Epithelial cell of proximal tubule (primary cell): ENCODE measurements at regions not wholly inside any gene's neighbourhood (a gene's known extent, or its start where the extent isn't known, plus 50 kb on each side); places are given as distances from the start of the nearest gene placed in this dataset.
"Not testable (repeated sequence)": the region's sequence is repeated elsewhere in the genome, so short reads cannot be mapped to it uniquely, and the experiment has no call there.

Experiments
- DNase-seq: peaks from one replicate; pipeline ENCODE4 v3.0.0-alpha.2; 2011; ENCODE audit warnings: low read depth
- H3K4me3 ChIP-seq: 2 replicates; pipeline ENCODE4 v1.5.1; 2011; ENCODE audit warnings: low read depth, mild to moderate bottlenecking, low read length
- TF ChIP-seq, protein P1 (sequence below): conservative IDR thresholded peaks from 2 replicates; pipeline ENCODE4 v1.5.1; 2012; ENCODE audit warnings: low read depth, mild to moderate bottlenecking, low read length

DNA sequence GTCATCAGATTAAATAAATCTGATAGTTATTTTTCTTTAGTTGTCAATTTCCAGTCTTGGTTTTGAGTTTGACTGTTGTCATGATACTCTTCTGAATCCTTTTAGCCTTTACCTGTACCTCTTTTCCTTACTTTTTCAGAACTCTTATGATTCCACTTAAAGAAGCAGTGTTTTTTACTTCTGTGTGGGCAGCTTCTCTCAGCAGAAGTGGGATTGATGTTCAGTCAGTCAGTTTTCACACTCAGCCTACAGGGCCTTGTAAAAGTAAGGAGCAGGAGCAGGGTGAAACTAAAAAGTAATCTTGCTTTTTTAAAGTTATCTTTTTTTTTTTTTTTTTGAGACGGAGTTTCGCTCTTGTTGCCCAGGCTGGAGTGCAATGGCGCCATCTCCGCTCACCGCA is 75.1 kb downstream of the HAUS1 start:
- TF ChIP-seq, protein P1, sequence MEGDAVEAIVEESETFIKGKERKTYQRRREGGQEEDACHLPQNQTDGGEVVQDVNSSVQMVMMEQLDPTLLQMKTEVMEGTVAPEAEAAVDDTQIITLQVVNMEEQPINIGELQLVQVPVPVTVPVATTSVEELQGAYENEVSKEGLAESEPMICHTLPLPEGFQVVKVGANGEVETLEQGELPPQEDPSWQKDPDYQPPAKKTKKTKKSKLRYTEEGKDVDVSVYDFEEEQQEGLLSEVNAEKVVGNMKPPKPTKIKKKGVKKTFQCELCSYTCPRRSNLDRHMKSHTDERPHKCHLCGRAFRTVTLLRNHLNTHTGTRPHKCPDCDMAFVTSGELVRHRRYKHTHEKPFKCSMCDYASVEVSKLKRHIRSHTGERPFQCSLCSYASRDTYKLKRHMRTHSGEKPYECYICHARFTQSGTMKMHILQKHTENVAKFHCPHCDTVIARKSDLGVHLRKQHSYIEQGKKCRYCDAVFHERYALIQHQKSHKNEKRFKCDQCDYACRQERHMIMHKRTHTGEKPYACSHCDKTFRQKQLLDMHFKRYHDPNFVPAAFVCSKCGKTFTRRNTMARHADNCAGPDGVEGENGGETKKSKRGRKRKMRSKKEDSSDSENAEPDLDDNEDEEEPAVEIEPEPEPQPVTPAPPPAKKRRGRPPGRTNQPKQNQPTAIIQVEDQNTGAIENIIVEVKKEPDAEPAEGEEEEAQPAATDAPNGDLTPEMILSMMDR = no peak
- H3K4me3 ChIP-seq = no peak overlapping the region
- no peak for DNase-seq

DNA sequence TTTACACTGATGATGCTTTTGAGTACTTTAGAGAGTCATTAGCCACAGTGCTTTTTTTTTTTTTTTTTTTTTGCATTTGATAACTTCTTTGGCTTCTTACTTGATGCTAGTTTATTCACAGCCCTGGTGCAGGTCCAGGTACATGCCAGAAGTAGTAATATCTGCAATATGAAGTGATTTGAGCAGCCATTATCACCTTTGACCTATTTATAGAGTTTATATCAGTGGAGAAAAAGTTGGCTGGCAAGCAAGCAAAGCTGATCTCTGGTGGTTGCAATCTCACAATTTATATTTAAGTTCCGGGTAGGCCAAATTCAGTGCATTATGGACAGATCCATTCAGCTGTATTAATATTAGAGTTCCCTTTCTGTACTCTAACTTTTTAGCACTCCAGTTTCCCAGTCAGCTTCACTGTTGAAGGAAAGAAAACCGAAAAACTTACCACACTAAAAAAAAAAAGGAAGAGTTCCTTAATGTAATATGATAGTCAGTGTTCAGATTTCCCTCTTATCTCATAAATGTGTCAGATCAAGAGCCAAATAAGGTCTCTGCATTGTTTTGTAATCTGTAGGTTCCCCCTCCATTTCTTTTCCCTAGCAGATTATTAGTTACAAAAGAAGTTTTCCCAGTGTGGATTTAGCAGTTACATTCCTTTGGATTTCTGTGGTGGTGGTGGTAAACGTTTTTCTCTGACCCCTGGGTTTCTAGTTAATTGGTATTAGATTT is 78.6 kb downstream of the HAUS1 start:
- TF ChIP-seq, protein P1 = no peak
- no peak overlapping the region for H3K4me3 ChIP-seq
- no peak for DNase-seq

GRCh38 chr18:46184296-46184695 is 80.1 kb downstream of the HAUS1 start:
- not testable (repeated sequence) for DNase-seq, H3K4me3 ChIP-seq

GRCh38 chr18:46184727-46185126 is 80.5 kb downstream of the HAUS1 start:
- no peak overlapping the region for H3K4me3 ChIP-seq
- no peak for DNase-seq
- TF ChIP-seq, protein P1 = no peak

DNA sequence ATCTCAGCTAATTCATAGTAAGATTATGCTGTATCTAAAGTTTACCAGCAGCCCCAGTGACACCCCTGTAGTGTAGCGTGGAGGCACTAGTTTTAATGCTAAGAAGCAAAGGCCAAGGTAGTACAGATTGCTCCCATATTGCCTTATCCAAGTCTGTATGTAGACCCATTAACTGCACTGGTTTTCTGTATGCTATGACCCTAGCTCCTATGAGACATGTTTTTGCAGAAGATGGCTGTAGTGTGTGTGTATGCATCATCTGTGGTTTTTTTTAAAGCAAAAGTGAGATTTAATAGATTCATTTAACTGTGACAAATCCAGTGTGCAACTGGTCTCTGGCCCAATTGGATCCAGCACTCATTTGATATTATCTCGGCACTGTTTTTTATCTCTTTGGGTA is 86.5 kb downstream of the HAUS1 start:
- TF ChIP-seq, protein P1 = no peak
- H3K4me3 ChIP-seq = no peak overlapping the region
- DNase-seq = no peak

GRCh38 chr18:46196627-46197243 is 92.5 kb downstream of the HAUS1 start:
- TF ChIP-seq, protein P1 = no peak
- no peak overlapping the region for H3K4me3 ChIP-seq
- DNase-seq = no peak

GRCh38 chr18:46199515-46200147 is 95.4 kb downstream of the HAUS1 start:
- DNase-seq = no peak
- TF ChIP-seq, protein P1 = no peak
- H3K4me3 ChIP-seq = no peak overlapping the region

GRCh38 chr18:46200178-46201055 is 96.2 kb downstream of the HAUS1 start:
- H3K4me3 ChIP-seq, DNase-seq: not testable (repeated sequence)
